PC-3 (cell line): ENCODE measurements at regions not wholly inside any gene's neighbourhood (a gene's known extent, or its start where the extent isn't known, plus 50 kb on each side); places are given as distances from the start of the nearest gene placed in this dataset.

ENCODE experiments used
- CTCF ChIP-seq: fragments of 300-600 bp; sonication (generic); conservative IDR thresholded peaks from 2 replicates; pipeline ENCODE4 v1.5.1; 2017; ENCODE audit warnings: antibody characterized with exemption, low read depth, mild to moderate bottlenecking, low read length
- EZH2 ChIP-seq: fragments of 300-600 bp; sonication (generic); IDR thresholded peaks from one replicate; pipeline ENCODE4 v1.6.1; 2017; ENCODE audit warnings: antibody characterized with exemption, mild to moderate bottlenecking, low read length; ENCODE audit not compliant: unreplicated experiment
- EZH2phosphoT487 ChIP-seq: fragments of 300-600 bp; sonication (generic); IDR thresholded peaks from 2 replicates; pipeline ENCODE4 v1.6.1; 2018; ENCODE audit warnings: mild to moderate bottlenecking, antibody characterized with exemption, low read length, borderline replicate concordance

- no peak for TF ChIP-seq CTCF
- no peak for TF ChIP-seq EZH2
- no peak for TF ChIP-seq EZH2phosphoT487
Observed at GRCh38 chr4:176549161-176549865, 229.5 kb downstream of the SPCS3 start.
